Skeletal muscle cell (primary cell): ENCODE measurements at regions not wholly inside any gene's neighbourhood (a gene's known extent, or its start where the extent isn't known, plus 50 kb on each side); places are given as distances from the start of the nearest gene placed in this dataset.
"Not testable (repeated sequence)": the region's sequence is repeated elsewhere in the genome, so short reads cannot be mapped to it uniquely, and the experiment has no call there.

ENCODE experiments used
- DNase-seq: peaks from one replicate; pipeline ENCODE4 v3.0.0-alpha.2; 2010; ENCODE audit warnings: low read depth
- H3K4me3 ChIP-seq: 2 replicates; pipeline ENCODE4 v1.5.1; 2011; ENCODE audit warnings: low read depth, mild to moderate bottlenecking, control low read depth, low read length, moderate library complexity

DNA sequence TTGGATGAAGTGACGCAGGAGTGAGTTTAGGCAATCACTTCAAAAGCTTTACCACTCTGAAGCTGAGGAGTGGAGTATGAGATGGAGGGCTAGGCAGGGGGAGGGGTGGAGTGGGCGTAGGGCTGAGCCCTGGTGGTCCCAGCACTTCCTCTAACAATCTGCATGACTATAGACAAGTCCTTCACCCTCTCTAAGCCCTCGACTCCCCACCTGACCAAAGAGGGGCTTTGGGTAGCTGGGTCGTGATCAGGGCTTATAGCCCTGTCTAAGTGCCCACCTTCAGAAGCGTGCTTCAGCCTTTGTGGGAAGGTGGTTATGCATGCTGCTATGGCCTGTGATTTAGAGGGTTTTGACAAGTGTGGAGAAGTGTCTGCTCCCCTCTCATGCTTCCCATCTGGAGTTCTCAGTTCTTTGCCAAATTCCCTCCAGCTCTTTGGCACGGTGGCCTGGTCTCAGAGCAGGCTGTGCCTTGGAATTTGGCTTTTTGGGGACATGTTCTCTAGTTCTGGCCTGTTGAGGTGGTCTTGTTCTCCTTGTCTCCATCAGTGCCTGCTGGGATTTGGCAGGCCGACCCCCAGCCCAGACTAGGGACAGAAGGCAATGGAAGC is 53.0 kb downstream of the ACTBL2 start:
- H3K4me3 ChIP-seq = no peak overlapping the region
- DNase-seq = no peak

DNA sequence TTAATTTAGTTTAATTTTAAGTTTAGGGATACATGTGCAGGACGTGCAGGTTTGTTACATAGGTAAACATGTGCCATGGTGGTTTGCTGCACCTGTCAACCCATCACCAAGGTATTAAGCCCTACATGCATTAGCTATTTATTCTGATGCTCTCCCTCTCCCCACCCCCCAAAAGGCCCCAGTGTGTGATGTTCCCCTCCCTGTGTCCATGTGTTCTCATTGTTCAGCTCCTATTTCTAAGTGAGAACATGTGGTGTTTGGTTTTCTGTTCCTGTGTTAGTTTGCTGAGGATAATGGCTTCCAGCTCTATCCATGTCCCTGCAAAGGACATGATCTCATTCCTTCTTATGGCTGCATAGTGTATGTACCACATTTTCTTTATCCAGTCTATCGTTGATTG is 53.6 kb downstream of the ACTBL2 start:
- not testable (repeated sequence) for DNase-seq, H3K4me3 ChIP-seq

DNA sequence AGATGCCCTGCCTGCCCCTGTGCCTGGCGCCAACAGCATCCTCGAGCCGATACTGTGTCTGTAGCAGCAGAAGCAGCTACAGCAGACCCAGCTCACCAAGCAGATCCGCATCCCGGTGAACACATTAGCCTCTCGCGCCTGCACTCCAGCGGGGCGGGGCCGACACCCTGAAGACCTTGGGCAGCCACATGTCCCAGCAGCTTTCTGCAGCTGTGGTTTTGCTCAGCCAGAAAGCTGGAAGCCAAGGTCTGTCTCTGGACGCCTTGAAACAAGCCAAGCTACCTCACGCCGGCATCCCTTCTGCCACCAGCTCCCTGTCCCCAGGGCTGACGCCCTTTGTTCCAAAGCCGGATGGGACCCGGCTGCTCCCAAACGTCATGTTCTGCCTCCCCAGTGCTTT is 59.6 kb downstream of the ACTBL2 start:
- no peak overlapping the region for H3K4me3 ChIP-seq
- no peak for DNase-seq

DNA sequence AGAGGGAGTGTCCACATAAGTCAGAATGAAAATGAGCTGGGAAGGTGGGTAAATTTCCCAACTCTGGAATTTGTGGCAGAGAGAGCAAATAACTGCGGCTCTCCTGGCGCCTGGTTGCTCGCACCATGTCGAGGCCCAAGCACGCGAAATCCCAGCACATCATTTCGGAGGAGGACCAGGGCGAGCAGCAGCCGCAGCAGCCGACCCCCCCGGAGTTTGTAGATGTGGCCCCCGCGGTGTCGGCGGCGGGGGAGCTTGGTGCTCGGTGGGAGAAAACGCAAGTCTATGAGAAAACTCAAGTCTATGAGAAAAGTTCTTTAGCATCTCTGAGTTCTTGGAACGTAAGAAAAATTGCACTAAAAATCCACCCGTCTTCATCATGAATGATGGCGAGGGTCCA is 60.3 kb downstream of the ACTBL2 start:
- DNase-seq = no peak
- no peak overlapping the region for H3K4me3 ChIP-seq

DNA sequence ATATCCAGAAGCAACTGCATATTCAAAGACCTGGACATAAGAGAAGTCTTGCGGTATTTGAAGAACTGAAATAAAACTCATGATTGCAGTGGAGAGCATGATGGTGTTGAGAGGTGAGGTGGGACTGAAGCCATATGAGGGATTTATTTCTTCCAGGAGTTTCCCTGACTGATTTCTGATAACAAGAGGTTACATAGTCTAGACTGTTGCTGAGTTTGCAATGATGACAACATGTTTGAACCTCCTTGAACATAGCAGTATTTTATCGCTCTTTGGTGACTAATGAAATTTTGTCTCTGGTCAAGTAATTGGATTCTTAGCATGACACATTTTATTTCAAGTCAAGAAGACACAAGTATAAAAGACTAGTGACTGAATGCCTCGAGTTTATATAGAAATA is 61.8 kb downstream of the ACTBL2 start:
- no peak overlapping the region for H3K4me3 ChIP-seq
- no peak for DNase-seq

DNA sequence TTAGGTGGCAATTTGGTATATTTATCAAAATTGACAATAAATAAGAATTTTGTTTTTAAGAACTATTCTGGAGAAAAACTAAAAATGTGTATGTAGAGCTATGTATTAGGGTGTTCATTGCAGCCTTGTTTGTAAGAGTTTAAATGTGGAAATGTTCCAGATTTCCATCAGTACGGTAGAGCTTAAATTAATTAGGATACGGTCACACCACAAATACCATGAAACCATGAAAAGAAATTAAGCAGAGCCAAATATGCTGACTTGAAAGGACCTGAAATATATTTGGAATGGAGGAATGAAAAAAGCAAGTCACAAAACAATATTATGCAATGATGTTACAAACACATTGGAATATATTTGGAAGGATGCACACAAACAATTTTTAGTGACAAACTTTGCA is 64.6 kb downstream of the ACTBL2 start:
- no peak for DNase-seq
- H3K4me3 ChIP-seq = no peak overlapping the region

DNA sequence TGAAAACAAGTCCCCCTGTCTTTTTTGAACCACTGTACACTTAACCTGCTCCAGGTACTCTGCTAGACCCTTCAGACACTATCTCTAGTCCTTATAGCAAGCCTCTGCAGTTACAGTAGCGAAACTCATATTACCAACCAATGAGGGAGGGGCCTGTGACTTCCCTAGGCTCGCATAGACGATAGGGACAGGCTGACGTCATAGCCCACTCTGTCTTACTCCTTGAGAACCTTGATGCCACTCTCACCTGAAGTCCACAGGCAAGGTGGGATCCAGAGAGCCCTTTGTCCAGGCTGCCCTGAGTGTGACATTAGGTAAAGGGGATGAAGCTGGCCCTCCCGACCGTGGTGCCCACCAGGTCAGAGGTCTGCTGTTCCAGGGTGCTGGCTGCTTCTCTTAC is 65.3 kb downstream of the ACTBL2 start:
- no peak for DNase-seq

DNA sequence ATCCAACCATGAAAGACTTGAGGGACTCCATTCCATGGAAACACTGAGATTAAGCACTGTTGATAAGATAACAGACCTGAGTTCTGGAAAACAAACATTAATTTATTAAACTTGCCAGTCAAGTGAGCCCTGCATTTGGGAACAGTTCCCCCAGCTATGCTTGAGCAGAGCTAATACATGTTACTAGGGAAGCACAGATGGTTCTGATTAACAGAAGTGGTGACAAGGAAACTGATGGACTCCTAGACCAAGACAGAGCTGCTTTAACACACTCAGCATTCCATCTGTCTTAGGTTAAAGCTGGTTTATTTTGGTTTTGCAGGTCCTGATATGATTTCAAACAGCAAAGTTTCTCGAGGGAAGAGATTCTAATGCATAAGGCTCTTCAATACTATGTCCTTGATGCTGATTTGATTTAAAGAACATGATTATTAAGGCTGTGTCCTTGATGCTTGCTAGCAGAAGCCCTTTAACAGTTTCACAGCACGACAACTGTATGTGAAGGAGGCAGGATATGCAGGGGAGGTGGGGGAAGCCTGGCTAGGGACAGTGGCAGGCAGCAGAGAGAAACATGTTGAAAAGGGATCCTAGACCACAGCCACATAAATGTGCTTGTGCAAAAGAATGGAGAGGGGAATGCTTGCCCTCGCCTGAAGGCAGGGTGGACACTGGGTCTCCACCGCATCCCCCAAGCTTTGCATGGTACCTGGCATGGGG is 66.2 kb downstream of the ACTBL2 start:
- H3K4me3 ChIP-seq = no peak overlapping the region

More for the DNA sequence above, 65.3 kb downstream of the ACTBL2 start:
- no peak overlapping the region for H3K4me3 ChIP-seq

DNA sequence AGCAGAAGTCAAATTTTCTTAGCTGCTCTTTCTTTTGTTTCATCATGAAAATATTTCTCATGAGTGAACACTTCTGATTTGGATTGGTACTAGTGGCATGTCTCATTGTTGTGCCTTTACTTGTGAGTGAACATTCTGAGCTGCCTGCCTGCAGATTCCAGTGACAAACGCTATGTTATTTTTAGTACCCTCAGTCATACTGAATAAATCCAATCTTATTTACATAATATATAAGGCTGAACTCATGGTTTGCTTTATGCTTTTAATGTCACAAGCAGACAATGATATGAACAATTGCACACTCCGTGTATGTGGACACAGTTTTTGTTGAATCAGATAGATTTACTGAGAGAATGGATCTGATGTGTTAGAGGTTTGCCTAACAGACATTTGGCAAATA is 67.8 kb downstream of the ACTBL2 start:
- no peak overlapping the region for H3K4me3 ChIP-seq

More for the DNA sequence above, 66.2 kb downstream of the ACTBL2 start:
- DNase-seq = no peak

DNA sequence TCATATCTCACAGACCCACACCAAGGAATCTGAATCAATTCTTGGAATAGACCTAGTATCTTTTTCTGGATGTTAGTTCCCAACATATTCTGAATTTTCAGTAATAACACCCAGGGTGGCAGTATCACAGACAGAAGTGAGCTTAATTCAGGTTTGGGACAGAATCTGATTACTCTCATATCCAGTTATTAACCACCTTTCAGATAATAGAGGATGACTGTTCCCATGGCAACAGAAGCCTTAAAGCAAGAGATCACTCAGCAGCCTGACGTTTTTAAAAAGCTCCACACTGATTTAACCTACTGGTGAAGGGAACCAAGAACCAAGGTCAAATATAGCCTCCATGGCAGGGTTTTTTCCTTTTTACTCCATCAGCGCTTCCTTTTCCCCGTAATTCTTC is 68.4 kb downstream of the ACTBL2 start:
- no peak for DNase-seq

More for the DNA sequence above, 67.8 kb downstream of the ACTBL2 start:
- no peak for DNase-seq

DNA sequence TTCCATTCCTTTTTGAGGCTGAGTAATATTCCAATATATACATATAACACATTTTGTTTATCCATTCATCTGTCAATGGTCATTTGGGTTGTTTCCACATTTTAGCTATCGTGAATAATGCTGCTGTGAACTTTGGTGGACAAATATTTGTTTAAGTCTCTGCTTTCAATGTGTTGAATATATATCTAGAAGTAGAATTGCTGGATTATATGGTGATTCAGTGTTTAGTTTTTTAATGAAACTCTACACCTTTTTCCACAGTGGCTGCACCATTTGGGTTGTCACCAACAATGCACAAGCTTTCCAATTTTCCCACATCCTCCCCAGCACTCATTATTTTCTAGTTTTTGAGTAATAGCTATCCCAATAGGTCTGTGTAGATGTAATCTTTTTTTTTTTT is 69.5 kb downstream of the ACTBL2 start:
- DNase-seq = no peak

More for the DNA sequence above, 68.4 kb downstream of the ACTBL2 start:
- H3K4me3 ChIP-seq = no peak overlapping the region

DNA sequence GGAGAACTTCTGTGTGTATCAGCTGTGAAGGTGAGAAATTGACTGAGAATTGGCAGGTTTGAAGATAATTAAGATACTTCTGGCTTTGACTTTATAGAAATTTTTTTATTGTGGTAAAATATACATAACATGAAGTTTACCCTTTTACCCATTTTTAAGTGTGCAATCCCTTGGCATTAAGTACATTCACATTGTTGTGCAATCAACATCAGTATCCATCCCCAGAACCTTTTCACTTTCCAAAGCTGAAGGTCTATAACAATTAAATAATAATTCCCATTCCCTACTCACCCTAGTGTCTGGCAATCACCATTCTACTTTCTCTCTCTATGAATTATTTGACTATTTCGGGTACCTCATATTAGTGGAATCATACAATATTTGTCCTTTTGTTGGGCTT is 69.9 kb downstream of the ACTBL2 start:
- no peak overlapping the region for H3K4me3 ChIP-seq
- DNase-seq = no peak

More for the DNA sequence above, 69.5 kb downstream of the ACTBL2 start:
- no peak overlapping the region for H3K4me3 ChIP-seq

DNA sequence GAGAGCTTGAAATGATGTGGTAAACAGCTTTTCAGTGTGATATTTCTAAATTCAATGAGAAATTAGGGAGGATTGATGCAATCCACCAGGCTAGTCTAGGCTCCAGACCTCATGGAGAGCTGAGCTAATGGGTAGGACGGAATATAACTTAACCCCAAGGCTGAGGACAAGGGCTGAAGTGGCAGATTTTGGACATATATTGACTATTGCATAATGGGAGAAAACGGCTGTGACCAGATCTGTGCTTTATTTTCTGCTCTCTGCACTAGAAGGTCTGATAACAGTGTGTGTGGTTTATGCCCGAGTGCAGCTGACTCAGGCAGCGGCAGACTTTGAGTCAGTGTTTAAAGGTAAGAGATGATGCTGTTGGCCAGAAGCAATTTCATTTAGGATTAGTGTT is 70.6 kb downstream of the ACTBL2 start:
- H3K4me3 ChIP-seq = no peak overlapping the region
- DNase-seq = peak; percentile 37

DNA sequence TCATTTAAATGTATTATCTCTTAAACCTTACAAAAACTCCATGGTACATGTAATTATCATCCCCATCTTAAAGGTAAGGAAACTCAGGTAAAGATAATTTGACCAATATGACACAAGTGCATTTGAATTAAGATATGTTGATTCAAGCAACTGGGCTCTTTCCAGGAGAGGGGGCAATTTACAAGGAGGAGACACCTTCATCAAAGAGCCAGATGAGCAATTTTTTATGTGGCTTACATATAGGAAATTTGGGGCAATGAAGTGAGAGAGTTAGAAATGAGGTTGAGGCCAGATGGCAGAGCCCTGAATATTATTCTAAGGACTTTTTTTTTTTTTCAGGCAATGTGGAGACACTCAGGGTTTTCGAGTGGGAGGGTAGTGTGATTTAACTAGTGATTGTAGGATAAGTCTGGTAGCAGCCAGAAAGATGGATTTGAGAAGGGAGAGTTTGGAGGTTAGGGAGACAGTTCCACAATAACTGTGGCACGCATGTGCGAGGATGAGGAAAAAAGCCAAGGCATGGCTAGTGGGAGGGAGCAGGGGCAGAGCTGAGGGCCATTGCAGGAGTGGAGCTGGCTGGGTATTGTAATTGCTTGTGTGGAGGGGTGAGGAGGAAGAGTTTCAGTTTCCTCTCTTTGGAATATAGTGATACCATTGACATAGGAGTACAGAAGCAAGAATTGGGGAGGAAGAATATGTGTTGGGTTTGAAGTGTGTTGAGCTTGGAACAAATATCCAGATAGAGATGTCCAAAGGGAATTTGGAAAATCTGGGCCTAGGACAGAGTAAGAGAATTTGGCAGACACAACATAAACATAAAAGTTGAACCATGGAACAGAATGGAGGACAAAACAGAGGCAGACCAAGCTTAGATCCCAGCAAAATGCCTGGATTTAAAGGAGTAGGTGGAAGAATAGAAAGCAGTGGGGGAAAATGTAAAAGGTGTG is 72.0 kb downstream of the ACTBL2 start:
- no peak overlapping the region for H3K4me3 ChIP-seq
- DNase-seq = no peak

DNA sequence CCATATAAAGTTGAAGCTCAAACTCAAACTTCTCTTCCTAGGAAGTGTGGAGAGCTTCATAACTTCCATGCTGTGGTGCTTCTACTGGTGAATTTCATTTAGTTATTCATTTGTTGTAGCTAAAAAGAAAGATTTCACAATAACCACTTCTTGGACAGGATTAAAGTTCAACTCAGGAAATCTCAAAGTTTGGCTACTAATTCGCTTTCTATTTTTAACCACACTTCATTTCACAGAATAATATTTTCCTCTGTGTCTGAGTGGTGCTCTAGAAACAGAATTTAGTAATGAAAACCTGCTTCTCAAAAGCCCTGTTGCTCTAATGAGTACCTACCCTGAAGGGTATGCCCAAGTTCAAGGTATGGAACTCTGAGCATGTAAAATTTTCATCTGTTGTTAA is 73.9 kb downstream of the ACTBL2 start:
- DNase-seq = peak; percentile 13

DNA sequence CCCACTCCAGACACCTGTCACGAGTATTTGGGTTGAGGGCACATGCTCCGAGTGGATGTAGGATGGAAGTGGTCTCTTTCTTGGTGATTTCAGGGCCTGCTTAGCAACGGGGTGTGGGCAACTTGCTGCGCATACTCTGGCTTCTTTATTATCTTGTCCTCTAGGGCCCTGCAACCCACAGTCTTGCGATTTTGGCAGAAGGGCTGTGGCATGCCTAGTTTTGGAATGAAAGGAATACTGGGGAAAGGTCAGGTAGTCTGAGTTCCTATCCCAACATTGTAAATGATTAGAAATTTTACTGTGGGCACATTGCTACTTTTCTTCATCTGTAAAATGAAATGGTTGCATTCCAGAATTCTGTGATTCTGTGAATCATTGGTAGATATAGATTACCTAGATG is 74.3 kb downstream of the ACTBL2 start:
- no peak overlapping the region for H3K4me3 ChIP-seq
- no peak for DNase-seq

More for the DNA sequence above, 73.9 kb downstream of the ACTBL2 start:
- H3K4me3 ChIP-seq = no peak overlapping the region

DNA sequence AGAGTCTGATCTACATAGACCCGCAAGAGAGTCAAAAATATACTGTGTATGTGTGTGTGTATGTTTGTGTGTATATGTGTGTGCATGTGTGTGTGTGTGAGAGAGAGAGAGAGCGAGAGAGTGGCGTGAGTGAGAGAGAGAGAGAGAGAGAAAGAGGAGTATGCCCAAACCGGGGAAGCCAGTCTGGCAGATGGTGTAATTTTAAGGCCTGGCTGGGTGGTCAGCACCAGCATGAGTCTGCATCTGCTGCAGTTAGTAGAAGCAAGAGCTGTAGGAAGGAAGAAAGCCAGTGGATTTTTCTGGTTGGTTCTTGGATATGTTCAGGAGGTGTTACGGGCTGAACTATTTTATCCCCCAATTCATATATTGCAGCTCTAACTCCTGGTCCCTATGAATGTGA is 75.2 kb downstream of the ACTBL2 start:
- no peak overlapping the region for H3K4me3 ChIP-seq
- no peak for DNase-seq

DNA sequence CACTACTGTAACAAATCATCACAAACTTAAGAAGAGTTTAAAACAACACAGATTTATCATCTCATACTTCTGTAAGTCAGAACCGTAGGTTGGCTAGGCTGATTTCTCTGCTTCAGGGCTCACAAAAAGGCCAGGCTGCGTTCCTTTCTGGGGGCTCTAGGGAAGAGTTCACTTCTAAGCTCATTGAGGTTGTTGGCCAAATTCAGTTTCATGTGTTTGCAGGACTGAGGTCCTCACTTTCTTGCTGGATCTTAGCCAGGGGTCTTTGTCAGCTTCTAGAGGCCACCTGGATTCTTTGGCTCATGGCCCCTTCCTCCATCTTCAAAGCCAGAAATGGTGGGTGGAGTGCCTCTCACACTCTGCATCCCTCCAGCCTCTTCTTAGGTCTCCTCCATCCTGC is 76.0 kb downstream of the ACTBL2 start:
- H3K4me3 ChIP-seq = no peak overlapping the region
- no peak for DNase-seq

DNA sequence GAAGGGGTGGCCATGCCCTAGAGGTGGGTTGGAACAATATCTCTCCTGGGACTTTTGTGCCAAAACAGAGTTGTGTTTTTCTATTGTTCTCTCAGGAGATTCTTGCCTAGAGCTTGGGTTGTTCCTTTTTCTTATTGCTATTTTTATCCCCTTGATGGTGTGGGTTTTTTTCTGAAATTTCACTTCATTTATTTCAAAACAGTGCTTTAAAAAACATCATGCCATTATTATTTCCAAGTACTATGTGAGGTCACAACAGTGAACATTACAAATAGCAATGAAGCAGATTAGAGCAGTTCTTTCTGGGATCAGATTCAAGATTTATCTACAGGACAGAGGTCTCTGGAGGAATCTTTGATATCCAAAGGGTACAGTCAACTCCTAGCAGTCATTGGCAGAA is 76.6 kb downstream of the ACTBL2 start:
- H3K4me3 ChIP-seq = no peak overlapping the region
- DNase-seq = peak; percentile 14

DNA sequence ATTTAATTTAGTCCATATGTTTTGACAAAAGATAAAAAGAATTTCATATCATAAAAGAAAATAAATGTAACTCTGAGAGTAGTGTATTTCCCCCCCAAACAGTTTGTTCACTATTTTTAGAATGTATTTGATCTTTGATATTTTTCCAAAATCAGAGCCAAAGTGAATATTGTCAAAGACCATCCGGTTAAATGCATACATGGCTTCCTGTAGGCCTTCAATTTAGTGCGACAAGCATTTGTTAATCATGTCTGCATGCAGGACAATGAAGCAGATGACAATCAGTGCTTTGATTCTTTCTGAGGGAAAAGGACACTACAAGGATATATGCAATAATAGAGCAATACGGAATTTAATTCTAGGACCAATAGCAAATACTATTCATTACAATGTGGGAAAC is 79.8 kb downstream of the ACTBL2 start:
- no peak for DNase-seq
- H3K4me3 ChIP-seq = no peak overlapping the region
